ENCODE measurements at regions not wholly inside any gene's neighbourhood (a gene's known extent, or its start where the extent isn't known, plus 50 kb on each side); places are given as distances from the start of the nearest gene placed in this dataset.

GRCh38 chr10:131585761-131586160, 274.2 kb upstream of the TCERG1L start:
- no peak for ATAC-seq
- no peak for TF ChIP-seq CTCF (IDR thresholded peaks at IDR 0.05)
- no peak overlapping the region for H3K4me3 ChIP-seq

GRCh38 chr10:131586958-131587357, 275.4 kb upstream of the TCERG1L start:
- intact Hi-C loops (cut with DNase I), result no loop called here

More at GRCh38 chr10:131585761-131586160, 274.2 kb upstream of the TCERG1L start:
- Histone ChIP-seq H3K4me1 (no peaks in the 10 kb centered on the region), H3K36me3 (no peaks in the 10 kb centered on the region), H3K9me3 (no peaks in the 10 kb centered on the region), H3K27ac (no peak overlapping the region), H3K27me3 (peaks cover 0 to 8% (median 0%) of the 10 kb centered on the region in 7 donors)
- DNase-seq, result no peak
- intact Hi-C loops (cut with DNase I), result no loop called here
- 49 to 71% methylated on average over 3 of the region's 3 CpGs for WGBS, 2 donors

GRCh38 chr10:131587976-131588680, 276.6 kb upstream of the TCERG1L start:
- Histone ChIP-seq H3K27me3 (peaks cover 0 to 8% (median 0%) of the 10 kb centered on the region in 7 donors), H3K27ac (no peak overlapping the region), H3K4me1 (no peaks in the 10 kb centered on the region), H3K4me3 (no peak overlapping the region), H3K9me3 (no peaks in the 10 kb centered on the region), H3K36me3 (no peaks in the 10 kb centered on the region)
- WGBS, 2 donors, result 76 to 77% methylated on average over 11 of the region's 11 CpGs
- TF ChIP-seq CTCF (IDR thresholded peaks at IDR 0.05), result no peak
- no peak for DNase-seq
- intact Hi-C loops (cut with DNase I), result no loop called here
- no peak for ATAC-seq

More at GRCh38 chr10:131586958-131587357, 275.4 kb upstream of the TCERG1L start:
- DNase-seq (no peak), ATAC-seq (no peak)
- 70 to 83% methylated on average over 5 of the region's 5 CpGs for WGBS, 2 donors
- no peak for TF ChIP-seq CTCF (IDR thresholded peaks at IDR 0.05)
- Histone ChIP-seq H3K9me3 (no peaks in the 10 kb centered on the region), H3K36me3 (no peaks in the 10 kb centered on the region), H3K4me3 (no peak overlapping the region), H3K4me1 (no peaks in the 10 kb centered on the region), H3K27me3 (peaks cover 0 to 8% (median 0%) of the 10 kb centered on the region in 7 donors), H3K27ac (no peak overlapping the region)

- Histone ChIP-seq H3K9me3 (no peaks in the 10 kb centered on the region), H3K27ac (no peak overlapping the region), H3K4me3 (no peak overlapping the region), H3K4me1 (no peaks in the 10 kb centered on the region), H3K27me3 (peaks cover 0 to 8% (median 0%) of the 10 kb centered on the region in 7 donors), H3K36me3 (no peaks in the 10 kb centered on the region)
- 79 to 81% methylated on average over 11 of the region's 11 CpGs for WGBS, 2 donors
- DNase-seq, result no peak
- no peak for TF ChIP-seq CTCF (IDR thresholded peaks at IDR 0.05)
- ATAC-seq, result no peak
- intact Hi-C loops (cut with DNase I), result no loop called here
These were observed 277.2 kb upstream of the TCERG1L start for GRCh38 chr10:131588704-131589220.

All from heart right ventricle (tissue), 16 donors.